NB4 (cell line): ENCODE measurements at regions not wholly inside any gene's neighbourhood (a gene's known extent, or its start where the extent isn't known, plus 50 kb on each side); places are given as distances from the start of the nearest gene placed in this dataset.

ENCODE experiments used
- CTCF ChIP-seq: IDR thresholded peaks from one replicate; pipeline ENCODE4 v1.5.1; 2012; ENCODE audit warnings: low read depth, low read length
- POLR2A ChIP-seq: IDR thresholded peaks from 2 replicates; pipeline ENCODE4 v1.6.1; 2011; ENCODE audit warnings: mild to moderate bottlenecking; ENCODE audit not compliant: insufficient read length; ENCODE audit errors: extremely low read depth

GRCh38 chr20:3326779-3327521 lies 80.5 kb downstream of the DNAAF9 start:
- TF ChIP-seq CTCF (no peak), POLR2A (no peak)
